ENCODE measurements at regions not wholly inside any gene's neighbourhood (a gene's known extent, or its start where the extent isn't known, plus 50 kb on each side); places are given as distances from the start of the nearest gene placed in this dataset.

DNA sequence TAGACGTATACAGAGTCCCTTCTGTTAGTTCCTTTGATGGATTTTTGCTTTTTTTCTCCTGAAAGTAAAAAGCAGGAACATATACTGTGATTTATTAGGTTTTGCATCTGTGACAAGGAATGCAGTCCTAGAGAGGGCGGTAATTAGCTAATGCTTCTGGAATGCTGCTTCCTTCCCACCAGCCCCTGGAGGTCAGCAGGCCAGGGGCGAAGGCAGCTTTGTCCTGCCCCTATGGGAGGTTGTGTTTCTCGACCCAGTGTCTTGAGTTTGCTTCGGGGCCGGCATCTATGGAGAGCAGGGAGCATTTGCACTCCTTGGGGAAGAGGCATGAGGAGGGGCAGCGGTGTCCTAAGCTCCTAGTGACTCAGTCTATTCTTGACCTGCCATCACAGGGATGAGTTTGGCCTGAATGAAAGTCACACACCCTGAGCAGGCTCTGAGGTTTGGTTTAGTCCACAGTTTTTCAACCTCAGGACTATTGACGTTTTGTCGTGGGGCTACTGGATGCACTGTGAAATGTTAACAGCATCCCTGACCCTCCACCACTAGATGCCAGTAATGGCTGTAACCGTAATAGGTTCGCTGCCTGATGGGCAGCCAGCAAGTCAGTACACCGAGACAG lies 85.0 kb upstream of the KCNJ15 start:
- Histone ChIP-seq H3K27ac (ENCODE audit: low read depth, low read length) (peak overlapping the region; percentile 94), H3K4me2 (ENCODE audit: low read length) (peak overlapping the region; percentile 49), H3K4me1 (ENCODE audit: control insufficient read depth in 1 of 2, insufficient read depth in 2 of 2, low read length in 2 of 2) (peaks cover 11 to 21% of the 10 kb centered on the region in 2 experiments), H3K27me3 (ENCODE audit: insufficient read depth, low read length) (no peaks in the 10 kb centered on the region), H3K36me3 (ENCODE audit: control insufficient read depth in 1 of 2, insufficient read depth in 2 of 2, low read length in 2 of 2) (no peaks in the 10 kb centered on the region), H2BK5ac (ENCODE audit: low read depth, low read length, poor library complexity) (peak overlapping the region; percentile 85), H3K4ac (ENCODE audit: low read depth, low read length) (peak overlapping the region; percentile 35), H3K9ac (ENCODE audit: low read length) (no peak overlapping the region), H4K91ac (ENCODE audit: low read depth, low read length) (peak overlapping the region; percentile 97), H3K14ac (ENCODE audit: low read length) (peak overlapping the region; percentile 62), H3K23ac (ENCODE audit: low read length) (no peak overlapping the region), H3K79me2 (ENCODE audit: control insufficient read depth, insufficient read depth, low read length, poor library complexity) (peaks cover 3% of the 10 kb centered on the region), H2BK120ac (ENCODE audit: insufficient read depth, low read length, poor library complexity) (peak overlapping the region; percentile 93), H2AK5ac (ENCODE audit: low read length) (peak overlapping the region; percentile 69), H3K9me3 (ENCODE audit: insufficient read depth, low read depth, low read length) (no peaks in the 10 kb centered on the region), H3K18ac (ENCODE audit: low read length) (peak overlapping the region; percentile 51), H4K8ac (ENCODE audit: low read depth, low read length) (peak overlapping the region; percentile 59), H3K79me1 (ENCODE audit: low read length) (peaks cover 21% of the 10 kb centered on the region), H4K12ac (ENCODE audit: low read depth, low read length) (peak overlapping the region; percentile 35), H2AFZ (ENCODE audit: insufficient read depth, low read length, poor library complexity) (peak overlapping the region; percentile 32), H3K4me3 (ENCODE audit: low read depth, low read length) (no peak overlapping the region), H2BK12ac (ENCODE audit: low read length) (peak overlapping the region; percentile 94)
- no CpG with 5 or more reads among the region's 12 CpGs for WGBS (ENCODE audit: extremely low coverage, insufficient coverage, insufficient read length)
- DNase-seq, result peak; percentile 90 to 93

DNA sequence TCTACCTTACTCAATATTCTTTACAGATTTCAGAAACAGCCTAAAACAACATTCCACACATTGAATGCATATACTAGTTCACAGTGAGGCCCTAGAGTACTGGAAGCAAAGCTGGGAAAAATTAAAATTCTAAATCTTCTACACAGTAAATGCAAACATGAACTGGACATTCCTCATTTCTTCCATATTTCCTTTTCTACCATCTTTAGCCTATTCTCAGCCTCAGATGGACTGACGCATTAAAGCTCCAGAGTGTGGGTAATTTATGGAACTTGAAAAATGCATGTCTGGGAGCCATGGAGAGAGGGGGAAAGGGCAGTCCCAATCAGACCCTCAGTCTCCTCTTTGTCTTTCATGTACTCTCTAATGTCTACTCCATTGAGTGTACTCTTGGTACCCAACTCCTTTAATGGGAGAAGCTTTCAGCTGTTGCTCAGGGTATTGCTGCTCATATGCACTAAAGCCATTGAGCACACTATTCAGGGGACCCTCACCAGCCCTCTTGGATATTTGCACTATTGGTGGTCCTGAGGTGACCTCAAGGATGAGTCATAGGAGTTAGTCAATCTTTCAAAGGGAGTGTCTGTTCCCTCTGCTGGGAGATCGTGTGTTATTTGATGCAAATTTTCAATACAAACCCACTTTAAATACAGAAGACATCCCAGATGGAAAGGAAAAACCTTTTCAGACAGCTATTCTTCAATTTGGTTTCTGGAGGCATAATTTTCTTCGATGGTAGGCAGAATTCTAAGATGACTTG lies 83.3 kb upstream of the KCNJ15 start:
- no peak overlapping the region for H3K9ac ChIP-seq (ENCODE audit: low read length)
- no peak overlapping the region for H3K18ac ChIP-seq (ENCODE audit: low read length)
- H4K12ac ChIP-seq (ENCODE audit: low read depth, low read length), result no peak overlapping the region
- peak; percentile 38 to 83 for DNase-seq
- H3K4me1 ChIP-seq (ENCODE audit: control insufficient read depth in 1 of 2, insufficient read depth in 2 of 2, low read length in 2 of 2), result peaks cover 11 to 21% of the 10 kb centered on the region in 2 experiments
- H4K91ac ChIP-seq (ENCODE audit: low read depth, low read length), result peak overlapping the region; percentile 61
- peak overlapping the region; percentile 93 for H2BK120ac ChIP-seq (ENCODE audit: insufficient read depth, low read length, poor library complexity)
- H2BK5ac ChIP-seq (ENCODE audit: low read depth, low read length, poor library complexity), result peak overlapping the region; percentile 76
- peak overlapping the region; percentile 51 for H3K27ac ChIP-seq (ENCODE audit: low read depth, low read length)
- peaks cover 21% of the 10 kb centered on the region for H3K79me1 ChIP-seq (ENCODE audit: low read length)
- H3K14ac ChIP-seq (ENCODE audit: low read length), result no peak overlapping the region
- WGBS (ENCODE audit: extremely low coverage, insufficient coverage, insufficient read length), result no CpG with 5 or more reads among the region's 3 CpGs
- H2AK5ac ChIP-seq (ENCODE audit: low read length), result peak overlapping the region; percentile 38
- H3K9me3 ChIP-seq (ENCODE audit: insufficient read depth, low read depth, low read length), result no peaks in the 10 kb centered on the region
- H3K27me3 ChIP-seq (ENCODE audit: insufficient read depth, low read length), result no peaks in the 10 kb centered on the region
- no peak overlapping the region for H3K23ac ChIP-seq (ENCODE audit: low read length)
- no peak overlapping the region for H4K8ac ChIP-seq (ENCODE audit: low read depth, low read length)
- no peak overlapping the region for H3K4me3 ChIP-seq (ENCODE audit: low read depth, low read length)
- H3K36me3 ChIP-seq (ENCODE audit: control insufficient read depth in 1 of 2, insufficient read depth in 2 of 2, low read length in 2 of 2), result no peaks in the 10 kb centered on the region
- H3K79me2 ChIP-seq (ENCODE audit: control insufficient read depth, insufficient read depth, low read length, poor library complexity), result peaks cover 3% of the 10 kb centered on the region
- no peak overlapping the region for H3K4me2 ChIP-seq (ENCODE audit: low read length)
- no peak overlapping the region for H2AFZ ChIP-seq (ENCODE audit: insufficient read depth, low read length, poor library complexity)
- no peak overlapping the region for H3K4ac ChIP-seq (ENCODE audit: low read depth, low read length)
- peak overlapping the region; percentile 78 for H2BK12ac ChIP-seq (ENCODE audit: low read length)

DNA sequence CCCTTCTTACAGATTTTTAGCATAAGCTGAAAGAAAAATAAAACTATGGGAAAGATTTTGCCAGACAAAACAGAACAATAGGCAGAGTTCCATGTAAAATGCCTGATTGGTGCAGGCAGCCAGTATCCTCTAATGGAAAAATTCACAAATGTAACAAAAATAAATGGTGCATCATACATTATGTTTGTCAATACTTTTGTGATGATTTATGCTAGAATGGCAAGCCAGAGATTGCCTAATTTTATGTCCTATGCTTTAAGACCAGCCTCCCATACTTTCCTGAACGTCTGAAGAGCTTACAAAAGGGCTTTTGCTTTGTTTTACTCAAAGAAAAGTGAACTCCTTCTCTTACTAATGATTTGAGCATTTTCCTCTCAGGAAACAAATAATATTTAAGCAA lies 81.5 kb upstream of the KCNJ15 start:
- Histone ChIP-seq H4K12ac (ENCODE audit: low read depth, low read length) (no peak overlapping the region), H2AK5ac (ENCODE audit: low read length) (no peak overlapping the region), H3K36me3 (ENCODE audit: control insufficient read depth in 1 of 2, insufficient read depth in 2 of 2, low read length in 2 of 2) (no peaks in the 10 kb centered on the region), H3K27me3 (ENCODE audit: insufficient read depth, low read length) (no peaks in the 10 kb centered on the region), H4K91ac (ENCODE audit: low read depth, low read length) (no peak overlapping the region), H3K14ac (ENCODE audit: low read length) (no peak overlapping the region), H4K8ac (ENCODE audit: low read depth, low read length) (no peak overlapping the region), H3K4me1 (ENCODE audit: control insufficient read depth in 1 of 2, insufficient read depth in 2 of 2, low read length in 2 of 2) (peaks cover 24 to 33% of the 10 kb centered on the region in 2 experiments), H2BK5ac (ENCODE audit: low read depth, low read length, poor library complexity) (no peak overlapping the region), H3K79me2 (ENCODE audit: control insufficient read depth, insufficient read depth, low read length, poor library complexity) (peaks cover 6% of the 10 kb centered on the region), H3K23ac (ENCODE audit: low read length) (no peak overlapping the region), H3K4me2 (ENCODE audit: low read length) (no peak overlapping the region), H2BK12ac (ENCODE audit: low read length) (no peak overlapping the region), H3K27ac (ENCODE audit: low read depth, low read length) (no peak overlapping the region), H3K4me3 (ENCODE audit: low read depth, low read length) (no peak overlapping the region), H3K9me3 (ENCODE audit: insufficient read depth, low read depth, low read length) (no peaks in the 10 kb centered on the region), H2BK120ac (ENCODE audit: insufficient read depth, low read length, poor library complexity) (no peak overlapping the region), H2AFZ (ENCODE audit: insufficient read depth, low read length, poor library complexity) (no peak overlapping the region), H3K4ac (ENCODE audit: low read depth, low read length) (no peak overlapping the region), H3K9ac (ENCODE audit: low read length) (no peak overlapping the region), H3K18ac (ENCODE audit: low read length) (no peak overlapping the region), H3K79me1 (ENCODE audit: low read length) (peaks cover 30% of the 10 kb centered on the region)
- no CpG with 5 or more reads among the region's 1 CpG for WGBS (ENCODE audit: extremely low coverage, insufficient coverage, insufficient read length)
- no peak for DNase-seq

DNA sequence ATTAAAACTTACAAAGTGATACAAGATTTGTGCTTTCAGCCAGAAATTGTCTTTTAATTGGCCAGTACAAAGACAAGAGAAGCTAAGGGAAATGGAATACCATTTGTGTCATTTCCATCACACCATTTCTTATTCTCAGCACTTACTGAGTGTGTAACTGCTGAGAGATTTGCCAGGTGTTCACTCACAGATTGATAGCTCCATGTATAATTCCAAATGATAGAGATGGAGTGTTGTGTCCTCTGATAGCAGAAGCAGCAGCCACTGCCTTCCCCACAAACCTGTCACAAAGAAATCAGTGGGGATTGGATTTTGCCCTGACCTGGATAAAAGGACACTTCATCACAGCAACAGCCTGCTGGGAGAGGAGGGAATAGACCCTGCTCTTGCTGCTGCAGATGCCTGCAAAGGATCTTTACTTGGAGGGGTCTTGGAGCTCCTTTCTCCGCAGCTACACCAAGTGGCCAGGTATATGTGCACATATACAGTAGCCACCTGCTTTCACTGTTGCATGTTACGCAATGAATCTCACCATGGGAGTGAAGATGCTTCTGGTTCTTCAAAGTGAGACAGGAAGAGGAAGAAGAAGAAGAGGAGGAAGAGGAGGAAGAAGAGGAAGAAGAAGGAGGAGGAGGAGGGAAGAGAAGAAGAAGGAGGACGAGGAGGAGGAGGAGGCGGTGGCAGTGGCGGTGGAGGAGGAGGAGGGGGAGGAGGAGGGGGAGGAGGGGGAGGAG lies 78.7 kb upstream of the KCNJ15 start:
- H2BK5ac ChIP-seq (ENCODE audit: low read depth, low read length, poor library complexity), result no peak overlapping the region
- no peak overlapping the region for H4K12ac ChIP-seq (ENCODE audit: low read depth, low read length)
- H4K91ac ChIP-seq (ENCODE audit: low read depth, low read length), result no peak overlapping the region
- H3K18ac ChIP-seq (ENCODE audit: low read length), result no peak overlapping the region
- peaks cover 13 to 24% of the 10 kb centered on the region in 2 experiments for H3K4me1 ChIP-seq (ENCODE audit: control insufficient read depth in 1 of 2, insufficient read depth in 2 of 2, low read length in 2 of 2)
- WGBS (ENCODE audit: extremely low coverage, insufficient coverage, insufficient read length), result no CpG with 5 or more reads among the region's 5 CpGs
- no peak overlapping the region for H2AFZ ChIP-seq (ENCODE audit: insufficient read depth, low read length, poor library complexity)
- H3K27ac ChIP-seq (ENCODE audit: low read depth, low read length), result no peak overlapping the region
- H3K4me3 ChIP-seq (ENCODE audit: low read depth, low read length), result no peak overlapping the region
- H3K4ac ChIP-seq (ENCODE audit: low read depth, low read length), result no peak overlapping the region
- H4K8ac ChIP-seq (ENCODE audit: low read depth, low read length), result no peak overlapping the region
- no peak overlapping the region for H3K14ac ChIP-seq (ENCODE audit: low read length)
- H3K23ac ChIP-seq (ENCODE audit: low read length), result no peak overlapping the region
- H2BK120ac ChIP-seq (ENCODE audit: insufficient read depth, low read length, poor library complexity), result no peak overlapping the region
- H3K79me2 ChIP-seq (ENCODE audit: control insufficient read depth, insufficient read depth, low read length, poor library complexity), result peaks cover 3% of the 10 kb centered on the region
- H2AK5ac ChIP-seq (ENCODE audit: low read length), result no peak overlapping the region
- H3K36me3 ChIP-seq (ENCODE audit: control insufficient read depth in 1 of 2, insufficient read depth in 2 of 2, low read length in 2 of 2), result no peaks in the 10 kb centered on the region
- peak in 1 of 2 donors; percentile 4 for DNase-seq
- H3K79me1 ChIP-seq (ENCODE audit: low read length), result peaks cover 17% of the 10 kb centered on the region
- no peaks in the 10 kb centered on the region for H3K27me3 ChIP-seq (ENCODE audit: insufficient read depth, low read length)
- H3K4me2 ChIP-seq (ENCODE audit: low read length), result no peak overlapping the region
- H3K9ac ChIP-seq (ENCODE audit: low read length), result no peak overlapping the region
- no peak overlapping the region for H2BK12ac ChIP-seq (ENCODE audit: low read length)
- no peaks in the 10 kb centered on the region for H3K9me3 ChIP-seq (ENCODE audit: insufficient read depth, low read depth, low read length)

All from trophoblast cell (in vitro differentiated cells and primary cell).